Astrocyte (in vitro differentiated cells and primary cell): ENCODE measurements at regions not wholly inside any gene's neighbourhood (a gene's known extent, or its start where the extent isn't known, plus 50 kb on each side); places are given as distances from the start of the nearest gene placed in this dataset.

Experiments used
- DNase-seq: peaks from one replicate; pipeline ENCODE4 v3.0.0-alpha.2; 2010; ENCODE audit warnings: low read depth
- FAIRE-seq: peaks from 2 replicates; lab custom pipeline; 2011; peaks lifted over from hg19 to GRCh38; lab: Jason Lieb, UNC
- H2AFZ ChIP-seq: 2 replicates; pipeline ENCODE4 v1.6.0; 2012; ENCODE audit warnings: low read depth, low read length, inconsistent platforms
- H3K27ac ChIP-seq: 2 replicates; pipeline ENCODE4 v1.5.1; 2011; ENCODE audit warnings: low read depth, low read length, inconsistent platforms
- H3K27me3 ChIP-seq: 2 replicates; pipeline ENCODE4 v1.6.0; 2011; ENCODE audit warnings: low read length, inconsistent platforms; ENCODE audit not compliant: insufficient read depth
- H3K36me3 ChIP-seq: 2 replicates; pipeline ENCODE4 v1.5.1; 2011; ENCODE audit warnings: low read length, inconsistent platforms; ENCODE audit not compliant: insufficient read depth
- H3K4me1 ChIP-seq: 2 replicates; pipeline ENCODE4 v1.5.1; 2011; ENCODE audit warnings: low read length, inconsistent platforms; ENCODE audit not compliant: insufficient read depth
- H3K4me2 ChIP-seq: 2 replicates; pipeline ENCODE4 v1.6.0; 2012; ENCODE audit warnings: low read length, inconsistent platforms
- H3K4me3 ChIP-seq: 2 replicates; pipeline ENCODE4 v1.5.1; 2011; ENCODE audit warnings: low read depth, mild to moderate bottlenecking, low read length, inconsistent platforms; ENCODE audit not compliant: insufficient read depth
- H3K79me2 ChIP-seq: 2 replicates; pipeline ENCODE4 v1.6.0; 2012; ENCODE audit warnings: mild to moderate bottlenecking, low read length, inconsistent platforms; ENCODE audit not compliant: insufficient read depth
- H3K9ac ChIP-seq: 2 replicates; pipeline ENCODE4 v1.6.0; 2012; ENCODE audit warnings: mild to moderate bottlenecking, low read length, inconsistent platforms
- H3K9me3 ChIP-seq: 2 replicates; pipeline ENCODE4 v1.5.1; 2012; ENCODE audit warnings: low read depth, mild to moderate bottlenecking, low read length, inconsistent platforms; ENCODE audit not compliant: insufficient read depth
- H4K20me1 ChIP-seq: 2 replicates; pipeline ENCODE4 v1.6.0; 2012; ENCODE audit warnings: low read length, inconsistent platforms; ENCODE audit not compliant: insufficient read depth
- H3K27ac Mint-ChIP-seq: one replicate; pipeline ENCODE4 v1.8.0; 2021; ENCODE audit warnings: mild to moderate bottlenecking, mixed read lengths; ENCODE audit not compliant: unreplicated experiment
- H3K27me3 Mint-ChIP-seq: one replicate; pipeline ENCODE4 v1.8.0; 2021; ENCODE audit warnings: low read depth, mixed read lengths; ENCODE audit not compliant: unreplicated experiment
- H3K36me3 Mint-ChIP-seq: one replicate; pipeline ENCODE4 v1.8.0; 2021; ENCODE audit warnings: low read depth, mixed read lengths; ENCODE audit not compliant: unreplicated experiment
- H3K4me1 Mint-ChIP-seq: one replicate; pipeline ENCODE4 v1.8.0; 2021; ENCODE audit warnings: low read depth, mixed read lengths; ENCODE audit not compliant: unreplicated experiment
- H3K4me3 Mint-ChIP-seq: one replicate; pipeline ENCODE4 v1.8.0; 2021; ENCODE audit warnings: mild to moderate bottlenecking, moderate library complexity, mixed read lengths; ENCODE audit not compliant: unreplicated experiment
- H3K9me3 Mint-ChIP-seq: one replicate; pipeline ENCODE4 v1.8.0; 2021; ENCODE audit warnings: mild to moderate bottlenecking, mixed read lengths; ENCODE audit not compliant: unreplicated experiment
- EZH2 ChIP-seq: IDR thresholded peaks from 2 replicates; pipeline ENCODE4 v1.6.1; 2012; ENCODE audit warnings: mild to moderate bottlenecking, low read length, inconsistent platforms; ENCODE audit not compliant: insufficient read depth
- TF ChIP-seq, protein P1 (sequence below): IDR thresholded peaks from 2 replicates; pipeline ENCODE4 v1.5.1; 2011; ENCODE audit warnings: low read depth, mild to moderate bottlenecking, inconsistent platforms, low read length, moderate library complexity; ENCODE audit not compliant: insufficient read depth

DNA sequence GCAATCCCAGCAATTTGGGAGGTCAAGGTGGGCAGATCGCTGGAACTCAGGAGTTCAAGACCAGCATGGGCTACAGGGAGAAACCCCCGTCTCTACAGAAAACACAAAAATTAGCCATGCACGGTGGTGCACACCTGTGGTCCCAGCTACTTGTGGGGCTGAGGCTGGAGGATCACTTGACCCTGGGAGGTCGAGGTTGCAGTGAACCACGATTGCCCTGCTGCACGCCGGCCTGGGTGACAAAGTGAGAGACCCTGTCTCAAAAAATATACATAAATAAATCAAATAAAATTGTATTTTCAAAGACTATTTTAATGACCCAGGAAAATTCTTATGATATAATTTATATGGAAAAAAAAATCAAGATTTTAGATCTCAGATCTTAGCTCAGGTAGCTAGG, 191.5 kb downstream of the ZFP36L2 start:
- H3K9me3 ChIP-seq, result no peaks in the 10 kb centered on the region
- H3K27ac Mint-ChIP-seq, result no peak overlapping the region
- H3K4me3 Mint-ChIP-seq, result no peak overlapping the region
- H3K4me3 ChIP-seq, result no peak overlapping the region
- DNase-seq (no peak), FAIRE-seq (no peak)
- peaks cover 9% of the 10 kb centered on the region for H3K4me1 ChIP-seq
- no peaks in the 10 kb centered on the region for H3K36me3 ChIP-seq
- no peaks in the 10 kb centered on the region for H3K9me3 Mint-ChIP-seq
- H3K27ac ChIP-seq, result no peak overlapping the region
- H3K4me2 ChIP-seq, result no peak overlapping the region
- H3K9ac ChIP-seq, result no peak overlapping the region
- H3K27me3 ChIP-seq, result no peaks in the 10 kb centered on the region
- no peaks in the 10 kb centered on the region for H3K36me3 Mint-ChIP-seq
- peaks cover 9% of the 10 kb centered on the region for H3K27me3 Mint-ChIP-seq
- no peak overlapping the region for H2AFZ ChIP-seq
- peaks cover 3% of the 10 kb centered on the region for H3K4me1 Mint-ChIP-seq
- TF ChIP-seq, protein P1, sequence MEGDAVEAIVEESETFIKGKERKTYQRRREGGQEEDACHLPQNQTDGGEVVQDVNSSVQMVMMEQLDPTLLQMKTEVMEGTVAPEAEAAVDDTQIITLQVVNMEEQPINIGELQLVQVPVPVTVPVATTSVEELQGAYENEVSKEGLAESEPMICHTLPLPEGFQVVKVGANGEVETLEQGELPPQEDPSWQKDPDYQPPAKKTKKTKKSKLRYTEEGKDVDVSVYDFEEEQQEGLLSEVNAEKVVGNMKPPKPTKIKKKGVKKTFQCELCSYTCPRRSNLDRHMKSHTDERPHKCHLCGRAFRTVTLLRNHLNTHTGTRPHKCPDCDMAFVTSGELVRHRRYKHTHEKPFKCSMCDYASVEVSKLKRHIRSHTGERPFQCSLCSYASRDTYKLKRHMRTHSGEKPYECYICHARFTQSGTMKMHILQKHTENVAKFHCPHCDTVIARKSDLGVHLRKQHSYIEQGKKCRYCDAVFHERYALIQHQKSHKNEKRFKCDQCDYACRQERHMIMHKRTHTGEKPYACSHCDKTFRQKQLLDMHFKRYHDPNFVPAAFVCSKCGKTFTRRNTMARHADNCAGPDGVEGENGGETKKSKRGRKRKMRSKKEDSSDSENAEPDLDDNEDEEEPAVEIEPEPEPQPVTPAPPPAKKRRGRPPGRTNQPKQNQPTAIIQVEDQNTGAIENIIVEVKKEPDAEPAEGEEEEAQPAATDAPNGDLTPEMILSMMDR, result no peak
- TF ChIP-seq EZH2, result no peak
- H3K79me2 ChIP-seq, result no peaks in the 10 kb centered on the region
- H4K20me1 ChIP-seq, result no peaks in the 10 kb centered on the region

GRCh38 chr2:43034242-43034619, 192.2 kb downstream of the ZFP36L2 start:
- Mint-ChIP-seq H3K4me1 (no peaks in the 10 kb centered on the region), H3K27ac (no peak overlapping the region), H3K4me3 (no peak overlapping the region), H3K36me3 (no peaks in the 10 kb centered on the region), H3K9me3 (no peaks in the 10 kb centered on the region), H3K27me3 (peaks cover 13% of the 10 kb centered on the region)
- Histone ChIP-seq H3K27ac (no peak overlapping the region), H3K4me2 (no peak overlapping the region), H3K27me3 (no peaks in the 10 kb centered on the region), H3K9me3 (no peaks in the 10 kb centered on the region), H3K4me1 (peaks cover 9% of the 10 kb centered on the region), H3K9ac (no peak overlapping the region), H3K36me3 (no peaks in the 10 kb centered on the region), H4K20me1 (no peaks in the 10 kb centered on the region), H2AFZ (no peak overlapping the region), H3K4me3 (no peak overlapping the region), H3K79me2 (no peaks in the 10 kb centered on the region)
- TF ChIP-seq, protein P1, result no peak
- TF ChIP-seq EZH2, result no peak
- FAIRE-seq (no peak), DNase-seq (no peak)

DNA sequence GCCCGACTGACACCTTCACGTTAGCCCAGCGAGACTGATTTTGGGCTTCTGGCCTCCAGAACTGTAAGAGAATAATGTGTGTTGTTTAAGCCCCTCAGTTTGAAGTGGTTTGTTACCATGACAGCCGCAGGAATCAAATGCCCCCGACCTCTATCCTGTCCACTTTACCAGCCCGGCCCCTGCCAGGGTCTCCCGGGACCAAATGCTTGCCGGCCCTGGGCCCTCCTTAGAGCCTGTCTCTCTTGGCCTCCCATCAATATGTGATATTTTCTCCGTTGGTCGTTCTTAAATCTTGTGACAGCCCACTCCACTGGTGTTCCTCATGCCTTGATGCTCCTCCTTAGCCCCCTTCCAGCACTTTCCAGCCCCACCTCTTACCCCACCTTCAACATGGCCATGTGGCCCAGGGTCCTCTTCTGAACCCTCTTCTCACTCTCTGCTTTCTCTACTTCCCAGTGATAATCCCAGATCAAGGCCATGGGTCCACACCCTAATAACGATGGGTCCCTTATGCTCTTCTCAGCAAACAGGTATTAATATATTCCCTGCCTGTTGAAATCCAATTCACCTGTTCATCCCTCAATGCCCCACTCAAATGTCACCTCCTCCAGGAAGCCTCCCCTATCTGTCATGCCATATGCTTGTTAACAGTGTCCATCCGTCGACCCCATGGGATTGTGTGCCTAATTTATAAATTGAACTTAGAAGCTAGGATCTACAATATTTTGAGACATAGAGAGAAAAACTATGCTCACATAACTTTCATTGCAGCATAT, 192.8 kb downstream of the ZFP36L2 start:
- no peak overlapping the region for H3K4me3 ChIP-seq
- no peaks in the 10 kb centered on the region for H3K79me2 ChIP-seq
- H3K4me1 ChIP-seq, result peaks cover 6% of the 10 kb centered on the region
- no peaks in the 10 kb centered on the region for H3K36me3 ChIP-seq
- H3K4me1 Mint-ChIP-seq, result no peaks in the 10 kb centered on the region
- TF ChIP-seq EZH2, result no peak
- H3K4me2 ChIP-seq, result no peak overlapping the region
- H3K9ac ChIP-seq, result no peak overlapping the region
- H3K27me3 Mint-ChIP-seq, result peaks cover 18% of the 10 kb centered on the region
- H3K27ac Mint-ChIP-seq, result no peak overlapping the region
- no peak overlapping the region for H2AFZ ChIP-seq
- FAIRE-seq, result no peak
- no peak for DNase-seq
- H3K9me3 Mint-ChIP-seq, result no peaks in the 10 kb centered on the region
- H3K27ac ChIP-seq, result no peak overlapping the region
- no peaks in the 10 kb centered on the region for H3K9me3 ChIP-seq
- H3K36me3 Mint-ChIP-seq, result no peaks in the 10 kb centered on the region
- H3K27me3 ChIP-seq, result no peaks in the 10 kb centered on the region
- no peaks in the 10 kb centered on the region for H4K20me1 ChIP-seq
- H3K4me3 Mint-ChIP-seq, result no peak overlapping the region
